RPMI7951 (cell line): ENCODE measurements at regions not wholly inside any gene's neighbourhood (a gene's known extent, or its start where the extent isn't known, plus 50 kb on each side); places are given as distances from the start of the nearest gene placed in this dataset.
A peak's percentile ranks its signal among the peaks of the same experiment; 100 is the strongest.
"Not testable (repeated sequence)": the region's sequence is repeated elsewhere in the genome, so short reads cannot be mapped to it uniquely, and the experiment has no call there.

Source experiments
- DNase-seq: peaks from one replicate; pipeline ENCODE4 v3.0.0-alpha.2; 2012; ENCODE audit warnings: low read depth

DNA sequence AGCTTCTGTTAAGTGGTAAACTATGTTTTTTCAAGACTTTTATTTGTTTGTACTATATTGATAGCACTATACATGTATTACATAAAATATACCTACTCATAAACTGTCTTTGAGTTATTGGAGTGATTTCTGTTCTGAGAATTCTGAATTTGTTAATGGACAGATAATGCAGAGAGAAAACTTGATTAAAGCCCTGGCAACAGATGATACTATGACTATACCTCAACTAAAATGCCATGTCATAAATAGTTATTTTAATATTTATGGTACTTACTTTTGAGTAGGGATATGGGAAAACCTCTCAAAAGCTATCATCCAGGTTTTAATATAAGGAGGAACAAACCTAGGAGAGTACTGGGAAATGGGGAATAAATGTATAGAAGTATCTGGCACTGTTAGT, 947.2 kb upstream of the ARRDC3 start:
- no peak for DNase-seq

DNA sequence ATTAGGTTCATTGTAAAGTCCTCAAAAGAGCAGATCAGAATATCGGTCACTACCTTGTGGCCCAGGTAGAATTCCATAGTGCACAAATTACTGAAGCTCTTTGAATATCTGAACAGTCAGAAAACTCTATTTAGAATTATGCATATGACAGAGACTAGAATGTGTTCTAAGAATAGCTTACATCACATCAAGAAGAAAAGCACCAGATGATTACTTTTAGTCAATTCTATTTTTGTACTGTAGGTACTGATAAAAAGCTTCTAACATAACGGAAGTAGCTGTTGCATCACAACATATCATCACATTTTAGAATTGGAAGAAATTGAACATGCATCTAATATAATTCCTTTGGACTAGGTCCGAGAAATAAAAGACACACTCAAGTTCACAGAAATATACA, 946.6 kb upstream of the ARRDC3 start:
- no peak for DNase-seq

- no peak for DNase-seq
These were observed 945.6 kb upstream of the ARRDC3 start for GRCh38 chr5:92328584-92329259.

GRCh38 chr5:92320446-92320845, 937.3 kb upstream of the ARRDC3 start:
- DNase-seq, result no peak

- no peak for DNase-seq
These were observed 930.3 kb upstream of the ARRDC3 start for GRCh38 chr5:92313385-92313784.

DNA sequence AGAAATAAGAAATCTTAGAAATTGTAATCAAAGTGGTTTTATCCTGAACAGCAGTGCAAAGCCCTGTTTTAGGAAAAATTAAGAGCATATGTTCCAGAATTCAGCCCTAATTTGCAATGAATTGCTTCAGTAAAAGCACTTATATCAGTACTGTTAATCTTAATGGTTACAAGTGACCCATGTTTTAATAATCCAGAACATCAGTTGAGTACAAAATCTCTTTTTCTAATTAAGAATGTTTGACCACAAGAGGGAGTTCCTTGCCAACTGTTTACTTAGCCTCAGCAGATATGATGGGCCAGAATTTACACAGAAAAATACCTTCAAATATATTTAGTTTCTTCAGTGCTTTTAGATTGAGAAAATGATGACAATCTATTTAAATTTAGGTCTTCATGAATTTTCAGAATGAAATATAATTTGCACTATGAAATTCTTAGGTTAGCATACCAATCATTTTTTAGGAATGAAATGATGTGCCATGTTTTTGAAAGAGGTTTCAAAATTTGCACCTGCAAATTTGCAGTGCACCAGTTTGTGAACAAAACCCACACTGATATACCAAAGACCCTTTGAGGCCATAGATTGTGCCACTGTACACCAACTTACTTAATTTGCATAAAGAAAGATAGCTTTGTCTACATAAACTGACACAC, 926.3 kb upstream of the ARRDC3 start:
- peak; percentile 16 for DNase-seq

DNA sequence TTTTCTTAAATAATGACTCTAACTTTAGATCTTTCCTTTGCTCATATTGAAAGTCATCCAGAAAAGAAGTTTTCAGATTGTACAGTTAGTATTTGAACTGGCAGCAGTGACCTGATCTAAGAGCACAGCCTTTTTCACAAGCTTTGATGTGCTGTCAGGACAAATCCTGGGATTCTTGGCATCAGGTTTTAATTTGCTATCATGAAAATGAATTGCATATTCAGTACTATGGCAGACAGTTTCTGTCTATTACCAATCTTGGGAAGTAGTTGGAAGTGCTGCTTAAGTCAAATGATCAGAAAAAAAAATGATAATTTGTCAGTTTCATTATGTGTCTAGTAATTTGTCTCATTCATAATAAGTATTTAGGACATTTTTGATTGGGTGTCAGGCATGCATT, 925.6 kb upstream of the ARRDC3 start:
- DNase-seq, result no peak

- DNase-seq, result not testable (repeated sequence)
These were observed 919.2 kb upstream of the ARRDC3 start for GRCh38 chr5:92302356-92302755.

- DNase-seq, result no peak
These were observed 900.4 kb upstream of the ARRDC3 start for GRCh38 chr5:92283521-92283920.

- DNase-seq, result not testable (repeated sequence)
These were observed 888.6 kb upstream of the ARRDC3 start for GRCh38 chr5:92271750-92272149.

DNA sequence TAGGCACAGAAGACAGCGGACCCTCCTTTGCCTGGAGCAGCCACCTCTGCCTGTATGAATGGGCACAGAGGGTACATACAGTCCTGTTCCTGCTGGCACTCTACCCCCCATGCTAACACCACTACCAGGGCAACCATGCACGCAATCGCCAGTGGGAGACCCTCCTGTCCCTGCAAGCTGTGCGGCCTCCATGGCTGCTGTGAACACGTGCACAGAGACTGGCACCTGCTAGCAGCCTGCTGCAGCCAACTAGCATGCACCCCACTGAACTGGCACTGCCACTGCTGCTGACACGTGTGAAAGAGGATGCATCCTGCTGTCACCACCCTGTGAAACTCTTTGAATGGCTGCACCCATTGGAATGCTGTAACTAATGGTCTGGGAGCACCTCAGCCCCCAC, 885.2 kb upstream of the ARRDC3 start:
- no peak for DNase-seq

- no peak for DNase-seq
These were observed 884.7 kb upstream of the ARRDC3 start for GRCh38 chr5:92267830-92268229.

DNA sequence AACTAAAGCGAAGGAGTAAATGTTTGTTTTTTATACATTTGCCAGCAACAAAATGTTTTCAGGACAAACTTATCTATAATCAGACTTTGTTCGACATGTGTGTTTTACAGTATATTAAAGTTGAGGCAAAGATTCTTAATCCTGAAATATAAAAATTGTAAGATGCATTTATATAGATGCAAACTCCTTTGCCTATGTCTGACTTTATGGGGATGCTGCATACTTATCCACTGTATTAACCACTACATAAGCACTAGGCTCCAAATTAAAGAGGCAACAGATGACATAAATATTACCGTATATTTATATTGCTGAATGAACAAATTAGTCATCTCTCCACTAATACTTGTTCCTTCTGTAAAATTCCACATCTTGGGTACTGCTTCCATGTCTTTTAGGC, 882.7 kb upstream of the ARRDC3 start:
- no peak for DNase-seq

DNA sequence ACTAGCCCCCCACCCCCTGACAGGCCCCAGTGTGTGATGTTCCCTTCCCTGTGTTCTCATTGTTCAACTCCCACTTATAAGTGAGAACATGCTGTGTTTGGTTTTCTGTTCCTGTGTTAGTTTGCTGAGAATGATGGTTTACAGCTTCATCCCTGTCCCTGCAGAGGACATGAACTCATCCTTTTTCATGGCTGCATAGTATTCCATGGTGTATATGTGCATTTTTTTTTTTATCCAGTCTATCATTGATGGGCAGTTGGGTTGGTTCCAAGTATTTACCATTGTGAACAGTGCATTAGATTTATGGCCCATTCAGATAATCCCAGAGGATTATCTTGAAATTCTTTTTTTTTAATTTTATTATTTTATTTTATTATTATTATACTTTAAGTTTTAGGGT, 872.5 kb upstream of the ARRDC3 start:
- not testable (repeated sequence) for DNase-seq

GRCh38 chr5:92248518-92248917, 865.4 kb upstream of the ARRDC3 start:
- no peak for DNase-seq

DNA sequence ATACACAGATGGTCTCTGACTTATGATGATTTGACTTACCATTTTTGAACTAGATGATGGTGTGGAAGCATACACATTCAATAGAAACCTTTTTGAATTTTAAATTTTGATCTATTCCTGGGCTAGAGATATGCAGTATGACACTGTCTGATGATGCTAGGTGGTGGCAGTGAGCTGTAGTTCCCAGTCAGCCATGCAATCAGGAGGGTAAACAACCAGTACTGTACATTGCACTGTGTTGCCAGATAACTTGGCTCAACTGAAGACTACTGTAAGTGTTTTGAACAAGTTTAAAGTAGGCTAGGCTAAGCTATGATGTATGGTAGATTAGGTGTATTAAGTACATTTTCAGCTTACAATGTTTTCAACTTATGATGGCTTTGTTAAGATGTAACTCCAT, 859.1 kb upstream of the ARRDC3 start:
- no peak for DNase-seq

DNA sequence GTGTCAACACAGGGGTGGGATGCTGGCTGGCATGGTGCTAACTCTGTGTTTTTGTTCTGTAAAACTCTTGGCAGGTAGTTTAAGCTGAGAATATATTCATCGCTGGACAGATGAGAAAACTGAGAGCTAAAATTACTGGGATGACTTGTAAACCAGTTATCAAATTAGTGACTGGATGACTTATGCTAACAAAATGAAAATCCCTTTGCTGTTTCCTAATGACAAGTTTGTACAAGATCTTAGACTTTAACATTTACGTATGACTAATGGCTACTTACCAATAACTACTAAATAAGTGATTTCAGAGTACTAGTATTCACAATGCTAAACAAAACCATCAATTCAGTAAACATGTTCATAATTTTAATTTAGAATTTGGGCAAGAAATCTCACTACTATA, 854.8 kb upstream of the ARRDC3 start:
- no peak for DNase-seq

DNA sequence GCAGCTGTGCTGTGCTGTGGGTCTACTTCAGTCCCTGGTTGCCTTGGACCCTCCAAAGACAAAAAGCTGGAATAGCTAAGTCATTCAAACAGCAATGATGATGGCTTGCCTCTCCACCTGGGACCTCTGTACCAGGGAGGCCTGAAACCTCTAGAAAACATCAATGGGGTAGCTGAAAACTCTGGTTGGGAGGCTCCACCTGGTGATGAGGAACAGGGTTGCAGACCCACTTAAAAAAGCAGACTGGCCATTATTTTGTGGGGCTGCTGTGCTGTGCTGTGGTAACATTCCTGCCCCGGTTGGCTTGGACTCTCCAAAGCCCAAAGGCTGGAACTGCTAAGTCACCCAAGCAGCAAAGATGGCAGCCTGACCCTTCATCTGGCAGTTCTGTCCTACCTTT, 839.3 kb upstream of the ARRDC3 start:
- DNase-seq, result no peak

DNA sequence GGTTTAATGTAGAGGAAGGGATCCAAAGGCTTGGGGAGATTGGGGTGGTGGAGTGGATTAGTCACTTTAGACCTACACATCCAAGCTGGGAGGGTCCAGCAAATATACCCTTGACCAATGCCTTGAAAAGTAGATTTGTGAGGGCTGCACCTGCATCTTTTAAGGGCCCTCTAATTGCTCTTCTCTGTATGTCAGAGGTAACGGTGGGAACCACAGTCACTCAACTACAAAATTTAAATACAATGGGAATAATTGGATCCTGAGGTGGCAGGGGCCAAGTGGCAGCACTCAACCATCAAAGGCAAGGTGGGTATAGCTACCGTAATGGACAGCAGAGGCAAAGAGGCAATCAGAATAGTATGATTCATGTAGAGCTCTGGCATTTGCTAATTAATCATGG, 833.7 kb upstream of the ARRDC3 start:
- not testable (repeated sequence) for DNase-seq

GRCh38 chr5:92215116-92215515, 832.0 kb upstream of the ARRDC3 start:
- no peak for DNase-seq

DNA sequence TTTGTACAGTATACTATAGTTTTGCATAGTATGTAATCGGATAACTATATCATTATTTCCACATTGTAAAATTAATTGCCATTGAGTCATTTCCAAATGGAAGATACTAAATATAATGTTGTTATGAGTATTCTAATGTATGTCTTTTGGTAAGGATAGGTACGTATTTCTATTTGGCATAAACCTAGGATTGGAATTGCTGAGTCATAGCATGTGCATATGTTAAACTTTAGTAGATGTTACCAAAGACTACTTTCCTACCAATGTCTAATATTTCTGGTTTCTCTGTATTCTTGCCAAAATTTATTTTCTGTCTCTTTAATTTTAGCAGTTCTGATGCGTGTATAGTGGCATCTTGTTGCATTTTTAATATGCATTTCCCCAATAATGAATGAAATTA, 825.1 kb upstream of the ARRDC3 start:
- DNase-seq, result no peak

- DNase-seq, result no peak
These were observed 824.0 kb upstream of the ARRDC3 start for GRCh38 chr5:92207151-92207550.

DNA sequence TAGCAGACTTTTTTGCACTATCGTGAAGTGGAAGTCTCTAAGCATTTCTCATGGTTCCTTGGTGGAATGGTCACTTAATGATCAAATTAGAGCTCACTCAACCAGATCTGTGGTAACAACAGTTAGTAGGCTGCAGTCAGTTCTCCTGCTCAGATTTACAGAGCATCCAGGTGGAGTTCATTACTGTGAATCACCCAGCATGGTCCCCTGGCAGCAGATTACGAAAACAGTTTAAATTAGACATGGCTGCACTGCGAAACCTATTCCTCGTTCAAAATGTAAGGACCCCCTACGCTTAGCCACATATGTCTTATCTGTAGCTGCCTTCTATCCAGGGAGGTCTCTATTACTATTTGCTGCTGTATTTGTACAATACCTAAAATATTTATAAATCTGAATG, 823.6 kb upstream of the ARRDC3 start:
- no peak for DNase-seq

DNA sequence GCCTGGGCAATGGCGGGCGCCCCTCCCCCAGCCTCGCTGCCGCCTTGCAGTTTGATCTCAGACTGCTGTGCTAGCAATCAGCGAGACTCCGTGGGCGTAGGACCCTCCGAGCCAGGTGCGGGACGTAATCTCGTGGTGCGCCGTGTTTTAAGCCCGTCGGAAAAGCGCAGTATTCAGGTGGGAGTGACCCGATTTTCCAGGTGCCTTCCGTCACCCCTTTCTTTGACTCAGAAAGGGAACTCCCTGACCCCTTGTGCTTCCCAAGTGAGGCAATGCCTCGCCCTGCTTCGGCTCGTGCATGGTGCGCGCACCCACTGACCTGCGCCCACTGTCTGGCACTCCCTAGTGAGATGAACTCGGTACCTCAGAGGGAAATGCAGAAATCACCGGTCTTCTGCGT, 815.9 kb upstream of the ARRDC3 start:
- not testable (repeated sequence) for DNase-seq
